ENCODE measurements at regions not wholly inside any gene's neighbourhood (a gene's known extent, or its start where the extent isn't known, plus 50 kb on each side); places are given as distances from the start of the nearest gene placed in this dataset.

DNA sequence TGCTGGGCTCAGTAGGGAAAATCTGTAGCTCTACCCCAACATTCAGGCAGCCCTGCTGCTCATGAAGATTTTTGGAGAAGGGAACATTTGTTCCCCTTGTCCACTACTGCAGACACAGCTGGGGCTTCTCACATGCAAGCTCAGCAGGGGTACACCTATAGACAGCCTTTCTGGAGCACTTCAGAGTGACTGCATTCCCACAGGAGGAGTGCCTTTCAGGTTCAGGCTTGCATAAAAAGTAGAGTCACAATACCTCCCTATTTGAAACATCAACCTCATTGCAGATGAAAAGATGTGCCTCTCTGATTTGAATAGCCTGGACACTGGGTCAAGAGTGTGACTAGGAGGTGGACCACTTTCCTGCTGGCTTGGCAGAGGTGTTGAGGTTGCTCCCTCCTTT, 53.3 kb upstream of the NAP1L2 start:
- no peaks in the 10 kb centered on the region for H3K9me3 ChIP-seq (replicated peaks in 1 of 2; ENCODE audit: control insufficient read depth in 2 of 2, insufficient read depth in 1 of 2, low read depth in 1 of 2, low read length in 2 of 2)
- H3K4me1 ChIP-seq (ENCODE audit: control insufficient read depth in 2 of 2, insufficient read depth in 1 of 2, low read depth in 1 of 2, low read length in 2 of 2), result peaks cover 0 to 7% of the 10 kb centered on the region in 2 donors
- no peak overlapping the region for H3K4me2 ChIP-seq (ENCODE audit: insufficient read depth, low read length, poor library complexity, severe bottlenecking)
- H3K79me1 ChIP-seq (ENCODE audit: low read depth, low read length), result no peaks in the 10 kb centered on the region
- H3K27me3 ChIP-seq (ENCODE audit: control insufficient read depth in 3 of 3, insufficient read depth in 3 of 3, low read depth in 1 of 3, low read length in 3 of 3), result peaks cover 0 to 5% (median 0%) of the 10 kb centered on the region in 3 experiments
- no peak overlapping the region for H2BK5ac ChIP-seq (ENCODE audit: low read length)
- H3K4me3 ChIP-seq (ENCODE audit: low read length in 2 of 2), result no peak overlapping the region
- no peak overlapping the region for H2AK5ac ChIP-seq (ENCODE audit: low read depth, low read length)
- peak overlapping the region; percentile 17 for H4K8ac ChIP-seq (ENCODE audit: low read depth, low read length)
- no peaks in the 10 kb centered on the region for H3K36me3 ChIP-seq (replicated peaks in 1 of 2; ENCODE audit: control insufficient read depth in 2 of 2, insufficient read depth in 2 of 2, low read length in 2 of 2)
- DNase-seq (ENCODE audit: low spot score), result no peak
- H3K4ac ChIP-seq (ENCODE audit: low read length), result no peak overlapping the region
- H2BK15ac ChIP-seq (ENCODE audit: low read length), result no peak overlapping the region
- H2BK12ac ChIP-seq (ENCODE audit: low read length), result no peak overlapping the region
- H4K91ac ChIP-seq (ENCODE audit: low read depth, low read length, poor library complexity), result no peak overlapping the region
- no peak overlapping the region for H2BK120ac ChIP-seq (ENCODE audit: low read depth, low read length)
- H3K14ac ChIP-seq (ENCODE audit: low read length), result no peak overlapping the region
- H3K9ac ChIP-seq (ENCODE audit: low read depth, low read length, poor library complexity), result no peak overlapping the region
- no peak overlapping the region for H3K27ac ChIP-seq (replicated peaks; ENCODE audit: low read length)
- no peak overlapping the region for H2AFZ ChIP-seq (ENCODE audit: low read length)
- no peak overlapping the region for H3K18ac ChIP-seq (ENCODE audit: low read length)
- H3K23ac ChIP-seq (ENCODE audit: low read depth, low read length, poor library complexity), result no peak overlapping the region

DNA sequence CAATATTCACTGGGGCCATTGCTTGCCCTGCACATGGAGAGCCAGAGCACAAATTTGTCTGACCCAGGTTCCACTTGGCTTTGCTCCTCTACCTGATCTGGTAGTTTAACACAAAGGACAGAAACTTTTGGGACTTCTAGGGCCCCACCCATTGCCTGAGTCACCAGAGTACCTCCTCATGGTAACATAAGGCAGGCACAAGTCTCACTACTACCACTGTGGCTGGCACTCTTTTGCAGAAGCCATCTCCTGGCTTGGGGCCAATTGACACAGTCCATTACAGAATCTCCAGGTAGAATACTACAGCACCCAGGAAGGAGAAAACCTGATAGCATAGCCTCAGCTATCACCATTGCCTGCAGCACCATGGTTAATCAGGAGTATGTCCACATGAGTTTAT, 52.6 kb upstream of the NAP1L2 start:
- H2AFZ ChIP-seq (ENCODE audit: low read length), result no peak overlapping the region
- no peak overlapping the region for H3K14ac ChIP-seq (ENCODE audit: low read length)
- H3K79me1 ChIP-seq (ENCODE audit: low read depth, low read length), result no peaks in the 10 kb centered on the region
- no peak overlapping the region for H3K23ac ChIP-seq (ENCODE audit: low read depth, low read length, poor library complexity)
- no peak overlapping the region for H2BK5ac ChIP-seq (ENCODE audit: low read length)
- no peak overlapping the region for H2BK120ac ChIP-seq (ENCODE audit: low read depth, low read length)
- peaks cover 0 to 7% of the 10 kb centered on the region in 2 donors for H3K4me1 ChIP-seq (ENCODE audit: control insufficient read depth in 2 of 2, insufficient read depth in 1 of 2, low read depth in 1 of 2, low read length in 2 of 2)
- no peak overlapping the region for H3K4me3 ChIP-seq (ENCODE audit: low read length in 2 of 2)
- H2BK15ac ChIP-seq (ENCODE audit: low read length), result no peak overlapping the region
- H3K9ac ChIP-seq (ENCODE audit: low read depth, low read length, poor library complexity), result no peak overlapping the region
- H4K8ac ChIP-seq (ENCODE audit: low read depth, low read length), result no peak overlapping the region
- no peak overlapping the region for H2BK12ac ChIP-seq (ENCODE audit: low read length)
- no peak overlapping the region for H4K91ac ChIP-seq (ENCODE audit: low read depth, low read length, poor library complexity)
- H3K27me3 ChIP-seq (ENCODE audit: control insufficient read depth in 3 of 3, insufficient read depth in 3 of 3, low read depth in 1 of 3, low read length in 3 of 3), result peaks cover 0 to 5% (median 0%) of the 10 kb centered on the region in 3 experiments
- no peak overlapping the region for H2AK5ac ChIP-seq (ENCODE audit: low read depth, low read length)
- no peak overlapping the region for H3K4me2 ChIP-seq (ENCODE audit: insufficient read depth, low read length, poor library complexity, severe bottlenecking)
- DNase-seq (ENCODE audit: low spot score), result no peak
- no peaks in the 10 kb centered on the region for H3K9me3 ChIP-seq (replicated peaks in 1 of 2; ENCODE audit: control insufficient read depth in 2 of 2, insufficient read depth in 1 of 2, low read depth in 1 of 2, low read length in 2 of 2)
- H3K27ac ChIP-seq (replicated peaks; ENCODE audit: low read length), result no peak overlapping the region
- H3K18ac ChIP-seq (ENCODE audit: low read length), result no peak overlapping the region
- H3K4ac ChIP-seq (ENCODE audit: low read length), result no peak overlapping the region
- H3K36me3 ChIP-seq (replicated peaks in 1 of 2; ENCODE audit: control insufficient read depth in 2 of 2, insufficient read depth in 2 of 2, low read length in 2 of 2), result no peaks in the 10 kb centered on the region

DNA sequence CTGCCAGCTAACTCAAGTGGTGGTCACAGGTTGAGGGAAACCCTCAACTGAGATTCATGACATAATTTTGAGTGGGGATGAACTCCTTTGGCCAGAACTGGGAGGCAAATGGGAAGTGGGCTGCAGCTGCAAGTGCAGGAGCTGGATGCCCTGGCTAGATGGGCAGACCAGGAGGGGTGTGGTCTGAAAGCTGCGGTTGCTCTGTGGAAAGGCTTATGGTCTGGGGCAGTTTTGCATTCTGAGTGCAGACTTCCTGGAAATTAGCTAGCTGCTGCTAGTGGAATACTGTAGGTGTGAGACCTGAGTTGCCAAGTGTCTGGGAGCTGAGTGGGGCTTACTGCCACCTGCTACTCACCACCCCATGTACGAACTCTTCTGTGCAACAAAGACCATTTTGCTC, 52.1 kb upstream of the NAP1L2 start:
- WGBS, 2 donors (ENCODE audit: extremely low coverage in 2 of 2, insufficient read length in 2 of 2, insufficient replicate concordance in 1 of 2), result no CpG with 5 or more reads among the region's 2 CpGs
- H4K91ac ChIP-seq (ENCODE audit: low read depth, low read length, poor library complexity), result no peak overlapping the region
- no peaks in the 10 kb centered on the region for H3K79me1 ChIP-seq (ENCODE audit: low read depth, low read length)

More for the DNA sequence above, 52.1 kb upstream of the NAP1L2 start:
- no peak overlapping the region for H2BK5ac ChIP-seq (ENCODE audit: low read length)
- no peak overlapping the region for H3K4ac ChIP-seq (ENCODE audit: low read length)
- H3K4me2 ChIP-seq (ENCODE audit: insufficient read depth, low read length, poor library complexity, severe bottlenecking), result no peak overlapping the region
- H3K23ac ChIP-seq (ENCODE audit: low read depth, low read length, poor library complexity), result no peak overlapping the region
- no peak overlapping the region for H3K27ac ChIP-seq (replicated peaks; ENCODE audit: low read length)
- H4K8ac ChIP-seq (ENCODE audit: low read depth, low read length), result no peak overlapping the region
- no peak overlapping the region for H2BK120ac ChIP-seq (ENCODE audit: low read depth, low read length)
- no peak overlapping the region for H2AK5ac ChIP-seq (ENCODE audit: low read depth, low read length)
- H3K18ac ChIP-seq (ENCODE audit: low read length), result no peak overlapping the region
- no peak overlapping the region for H2BK12ac ChIP-seq (ENCODE audit: low read length)
- no peak for DNase-seq (ENCODE audit: low spot score)
- no peak overlapping the region for H2AFZ ChIP-seq (ENCODE audit: low read length)
- no peak overlapping the region for H3K4me3 ChIP-seq (ENCODE audit: low read length in 2 of 2)
- H3K9me3 ChIP-seq (replicated peaks in 1 of 2; ENCODE audit: control insufficient read depth in 2 of 2, insufficient read depth in 1 of 2, low read depth in 1 of 2, low read length in 2 of 2), result no peaks in the 10 kb centered on the region
- no peak overlapping the region for H2BK15ac ChIP-seq (ENCODE audit: low read length)
- no peak overlapping the region for H3K9ac ChIP-seq (ENCODE audit: low read depth, low read length, poor library complexity)
- H3K4me1 ChIP-seq (ENCODE audit: control insufficient read depth in 2 of 2, insufficient read depth in 1 of 2, low read depth in 1 of 2, low read length in 2 of 2), result peaks cover 0 to 7% of the 10 kb centered on the region in 2 donors
- no peaks in the 10 kb centered on the region for H3K36me3 ChIP-seq (replicated peaks in 1 of 2; ENCODE audit: control insufficient read depth in 2 of 2, insufficient read depth in 2 of 2, low read length in 2 of 2)
- H3K14ac ChIP-seq (ENCODE audit: low read length), result no peak overlapping the region
- H3K27me3 ChIP-seq (ENCODE audit: control insufficient read depth in 3 of 3, insufficient read depth in 3 of 3, low read depth in 1 of 3, low read length in 3 of 3), result peaks cover 0 to 9% (median 0%) of the 10 kb centered on the region in 3 experiments

Data from neuronal stem cell (in vitro differentiated cells).